HL-60/S4 (cell line): ENCODE measurements at regions not wholly inside any gene's neighbourhood (a gene's known extent, or its start where the extent isn't known, plus 50 kb on each side); places are given as distances from the start of the nearest gene placed in this dataset.

ENCODE experiments used
- in situ Hi-C: fragments of 300-500 bp; cut with MboI; formaldehyde crosslinking; loops from 2 replicates; pipeline ENCODE4 v1.14.3; 2022; ENCODE audit warnings: low sequenced_read_pairs

DNA sequence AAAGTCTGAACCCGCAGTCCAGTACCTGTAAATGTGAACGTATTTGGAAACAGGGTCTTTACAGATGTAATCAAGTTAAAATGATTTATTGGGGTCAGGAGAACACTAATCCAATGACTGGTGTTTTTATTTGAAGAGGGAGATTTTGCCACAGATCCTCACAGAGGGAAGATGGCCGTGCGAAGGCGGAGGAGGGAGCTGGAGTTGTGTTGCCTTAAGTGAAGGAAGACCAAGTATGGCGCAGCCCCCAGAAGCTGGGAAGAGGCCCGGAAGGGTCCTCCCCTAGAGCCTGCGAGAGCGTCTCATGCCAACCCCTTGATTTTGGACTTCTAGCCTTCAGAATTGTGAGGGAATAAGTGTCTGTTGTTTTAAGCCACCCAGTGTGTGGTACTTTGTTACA lies 102.8 kb upstream of the NUDT4 start:
- in situ Hi-C loops, result no loop called here

DNA sequence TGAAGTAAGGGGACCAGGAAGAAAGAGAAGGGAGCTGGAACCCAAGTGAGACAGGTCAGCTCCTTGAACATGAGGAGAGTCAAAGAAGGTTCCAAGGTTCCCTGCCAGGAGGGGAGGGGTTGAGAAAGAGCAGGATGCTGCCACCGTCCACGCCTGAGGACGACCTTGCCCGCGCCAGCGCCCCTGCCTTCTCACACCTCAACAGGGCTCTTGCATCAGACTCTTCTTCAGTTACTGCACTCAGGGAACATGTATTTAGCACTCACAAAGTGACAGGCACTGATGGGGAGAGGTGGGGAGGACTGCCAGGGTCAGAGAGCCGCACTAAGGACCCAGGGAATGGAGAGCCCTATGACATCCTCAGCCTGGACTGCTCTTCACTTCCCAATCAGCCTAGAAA lies 102.1 kb upstream of the NUDT4 start:
- in situ Hi-C loops, result no loop called here

DNA sequence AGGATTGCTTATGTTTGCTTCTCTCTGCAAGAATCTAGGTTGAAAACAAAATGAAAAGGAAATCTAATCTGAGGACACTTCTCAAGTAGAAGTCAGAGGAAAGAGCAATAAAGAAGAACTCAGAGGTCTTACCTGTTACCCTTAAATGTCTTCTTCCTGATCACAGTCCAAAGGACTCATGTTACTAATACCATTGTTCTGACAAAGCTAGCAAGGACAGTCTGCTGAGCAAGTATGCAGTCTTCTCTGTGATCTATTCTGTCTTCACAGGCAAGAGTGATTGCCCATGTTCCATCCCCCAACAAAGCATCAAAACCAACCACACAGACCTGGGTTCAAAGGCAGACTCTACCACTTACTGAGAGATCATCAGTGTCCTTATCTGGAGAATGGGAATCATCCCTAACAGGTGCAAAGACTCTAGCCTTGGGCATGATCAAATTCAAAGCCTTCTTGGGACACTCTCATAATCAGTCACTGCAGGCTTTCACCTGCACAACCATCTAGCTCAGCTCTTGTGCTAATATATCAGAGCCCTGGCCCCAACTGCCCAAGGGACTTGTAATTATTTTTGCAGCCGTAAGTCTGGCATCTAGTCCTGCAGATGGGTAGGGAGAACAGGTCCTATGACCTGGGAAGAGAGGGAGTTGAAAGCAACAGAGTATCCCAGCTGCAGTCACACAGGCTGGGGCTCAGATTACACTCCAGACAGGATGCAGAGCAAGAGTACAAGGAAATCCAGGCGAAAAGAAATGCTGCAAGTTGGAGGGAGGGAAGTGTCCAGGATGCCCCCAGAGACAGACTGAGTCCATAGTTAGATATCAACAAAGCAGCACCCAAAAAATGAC lies 97.9 kb upstream of the NUDT4 start:
- in situ Hi-C loops, result no loop called here

DNA sequence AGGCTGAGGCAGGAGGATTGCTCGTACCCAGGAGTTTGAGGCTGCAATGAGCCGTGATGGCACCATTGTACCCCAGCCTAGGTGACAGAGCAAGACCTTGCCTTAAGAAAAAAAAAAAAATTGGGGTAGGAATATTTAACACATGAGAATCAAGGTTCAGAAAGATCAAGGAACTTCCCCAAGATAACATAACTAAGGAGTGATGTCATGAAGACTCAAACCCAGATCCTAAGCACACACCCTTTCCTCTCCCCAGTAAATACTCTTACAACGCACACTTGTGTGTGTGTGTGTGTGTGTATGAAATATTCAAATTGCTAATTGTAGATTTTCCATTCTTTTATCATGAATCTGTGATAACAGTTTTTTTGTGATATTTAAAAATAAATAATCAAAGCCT lies 90.6 kb upstream of the NUDT4 start:
- in situ Hi-C loops, result no loop called here

DNA sequence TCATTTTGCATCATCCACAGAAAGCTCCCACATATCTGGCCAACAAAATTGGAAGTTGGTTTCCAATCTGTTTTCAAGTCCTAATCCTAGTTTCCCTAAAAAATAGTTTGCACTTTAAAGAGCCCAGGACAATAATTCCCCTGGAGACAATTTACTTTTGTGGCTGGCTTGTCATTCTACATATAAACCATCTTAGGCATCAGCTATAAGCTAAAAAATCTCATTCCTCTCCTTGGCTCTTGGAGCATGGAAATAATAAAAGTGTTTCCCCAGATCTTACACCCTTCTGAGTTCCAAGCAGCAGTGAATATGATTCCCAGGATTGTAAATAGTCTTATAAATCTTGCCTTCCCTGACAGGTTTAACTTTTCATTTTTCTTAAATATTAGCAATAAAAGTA lies 89.1 kb upstream of the NUDT4 start:
- in situ Hi-C loops, result no loop called here

DNA sequence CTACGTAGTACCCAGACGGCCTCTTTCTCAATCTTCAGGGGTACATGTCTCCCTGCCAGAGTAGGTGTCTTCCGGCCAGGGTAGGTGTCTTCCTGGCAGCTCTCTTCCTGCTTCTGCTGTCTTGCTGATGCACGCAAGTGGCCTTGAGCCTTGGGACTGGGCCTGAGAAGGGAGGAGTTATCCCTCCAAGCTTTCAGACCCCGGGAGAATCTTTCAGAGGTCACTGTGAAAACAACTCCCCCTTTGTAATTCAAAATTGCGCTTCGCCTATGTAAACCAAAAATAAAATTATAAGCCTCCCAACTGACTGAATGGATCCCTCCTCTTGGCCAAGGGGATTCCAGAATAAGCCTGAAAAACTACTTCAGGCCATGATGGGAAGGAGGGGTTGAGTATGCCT lies 87.3 kb upstream of the NUDT4 start:
- in situ Hi-C loops, result no loop called here

DNA sequence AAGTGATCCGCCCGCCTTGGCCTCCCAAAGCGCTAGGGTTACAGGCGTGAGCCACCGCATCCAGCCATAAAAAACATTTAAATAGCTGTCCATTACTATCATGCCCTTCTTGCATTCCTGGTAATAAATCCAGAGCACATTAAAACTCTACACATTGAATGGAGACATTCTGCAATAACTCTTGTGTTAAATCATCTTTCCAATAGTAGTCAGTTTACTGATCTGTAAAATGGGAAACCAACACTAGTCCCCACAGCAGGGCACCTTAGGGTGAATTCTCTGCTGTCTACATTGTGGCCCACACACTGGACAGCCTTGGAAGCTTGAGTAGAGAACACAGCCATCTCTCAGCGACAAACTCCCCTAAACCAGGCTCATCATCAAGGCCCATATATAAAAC lies 85.5 kb upstream of the NUDT4 start:
- in situ Hi-C loops, result no loop called here

DNA sequence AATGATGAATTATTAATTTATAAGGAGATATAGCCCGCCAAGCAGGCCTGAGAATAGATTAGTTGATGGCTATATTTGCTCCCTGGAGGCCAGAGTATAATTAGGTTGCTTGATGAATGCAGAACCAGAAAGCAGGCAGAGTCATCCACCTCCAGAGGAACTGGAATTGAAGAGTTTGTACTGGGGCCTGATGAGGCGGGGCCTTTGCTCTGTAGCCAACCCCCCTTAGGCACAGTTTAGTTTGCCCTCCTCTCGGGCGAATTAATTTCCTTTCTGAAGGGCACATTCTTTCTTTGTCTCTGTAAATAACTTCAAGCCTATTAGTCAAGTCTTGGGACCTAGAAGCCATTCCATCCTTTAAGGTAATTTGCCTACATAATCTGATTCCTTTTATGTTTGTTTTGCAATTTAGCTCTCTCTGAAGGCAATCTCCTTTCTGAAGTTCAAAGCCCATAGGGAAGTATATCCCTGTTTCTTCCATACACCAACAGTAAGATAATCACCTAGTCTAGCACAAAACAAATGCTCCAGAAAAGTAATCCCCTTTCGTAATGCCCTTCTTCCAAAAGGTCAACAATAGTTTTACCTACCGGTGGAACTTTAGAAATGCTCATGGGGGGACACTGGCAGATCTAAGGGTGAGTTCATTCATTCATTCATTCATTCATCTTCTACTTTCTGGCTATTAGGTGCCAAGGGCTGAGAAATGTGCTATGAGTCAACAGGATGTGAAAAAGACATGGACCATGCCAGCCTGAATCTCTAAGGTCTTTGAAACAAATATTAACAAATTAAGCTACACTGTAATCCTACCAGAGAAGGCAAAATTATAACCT lies 84.8 kb upstream of the NUDT4 start:
- in situ Hi-C loops, result no loop called here

DNA sequence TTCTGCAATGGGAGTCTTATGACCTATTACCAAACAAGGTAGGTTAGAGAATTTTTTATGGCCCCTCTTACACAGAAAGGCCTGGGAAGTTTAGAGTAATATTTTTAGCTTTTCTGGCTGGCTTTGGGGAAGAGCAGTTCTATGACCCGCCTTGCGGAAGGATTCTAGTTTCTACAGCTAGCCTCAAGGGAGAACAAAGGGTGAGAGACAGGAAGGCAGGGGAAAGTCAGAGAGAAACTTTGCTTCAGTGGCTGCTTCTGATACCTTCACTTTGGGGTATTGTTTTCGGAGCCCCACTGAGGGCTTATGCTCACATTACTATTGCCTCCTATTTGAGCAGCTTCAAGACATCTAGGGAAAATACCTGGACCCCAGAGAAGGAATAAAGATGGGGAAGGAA lies 80.7 kb upstream of the NUDT4 start:
- in situ Hi-C loops, result no loop called here

DNA sequence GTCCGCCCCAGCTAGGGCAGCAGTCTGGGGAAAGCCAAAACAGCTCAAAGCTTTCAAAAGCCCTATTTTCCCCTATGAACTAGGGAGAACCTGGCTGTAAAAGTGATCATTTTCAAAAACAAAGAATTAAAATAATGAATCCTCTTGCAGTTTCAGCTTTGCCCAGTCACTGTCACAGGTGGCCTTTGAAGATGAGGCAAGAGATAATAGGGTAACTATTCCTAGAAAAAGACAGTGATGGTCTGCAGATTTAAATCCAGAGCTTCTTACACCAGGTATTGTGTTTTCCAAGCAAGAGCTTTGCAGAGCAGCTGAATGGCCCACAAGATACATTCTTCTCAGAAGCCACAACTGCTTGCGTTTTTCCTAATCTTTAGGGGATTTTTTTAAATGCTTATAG lies 80.2 kb upstream of the NUDT4 start:
- in situ Hi-C loops, result no loop called here

DNA sequence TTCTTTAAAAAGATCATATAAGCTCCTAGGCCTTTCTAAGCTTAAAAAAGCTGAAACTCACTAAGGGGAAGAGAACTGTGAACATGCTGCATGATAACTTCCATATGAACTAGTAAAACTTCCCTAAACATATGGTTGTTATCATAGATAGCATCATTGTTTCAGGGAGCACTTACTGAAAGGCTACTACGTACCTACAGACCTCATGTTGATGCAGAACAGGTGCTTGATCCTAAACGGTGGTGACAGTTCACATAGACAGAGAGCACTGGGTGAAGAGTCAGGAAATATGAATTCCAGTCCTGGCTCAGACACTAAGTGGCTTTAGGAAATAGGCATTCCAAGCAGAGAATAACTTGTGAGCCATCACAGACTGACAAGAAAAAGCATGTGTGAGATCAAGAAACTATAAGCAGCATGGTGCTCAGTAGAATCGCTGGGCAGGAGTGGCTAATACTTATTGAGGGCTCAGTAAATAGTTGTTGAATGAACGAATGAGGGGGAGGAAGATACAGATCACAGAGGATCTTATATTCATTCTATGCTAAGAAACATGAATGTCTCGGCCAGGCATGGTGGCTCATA lies 78.4 kb upstream of the NUDT4 start:
- in situ Hi-C loops, result no loop called here

DNA sequence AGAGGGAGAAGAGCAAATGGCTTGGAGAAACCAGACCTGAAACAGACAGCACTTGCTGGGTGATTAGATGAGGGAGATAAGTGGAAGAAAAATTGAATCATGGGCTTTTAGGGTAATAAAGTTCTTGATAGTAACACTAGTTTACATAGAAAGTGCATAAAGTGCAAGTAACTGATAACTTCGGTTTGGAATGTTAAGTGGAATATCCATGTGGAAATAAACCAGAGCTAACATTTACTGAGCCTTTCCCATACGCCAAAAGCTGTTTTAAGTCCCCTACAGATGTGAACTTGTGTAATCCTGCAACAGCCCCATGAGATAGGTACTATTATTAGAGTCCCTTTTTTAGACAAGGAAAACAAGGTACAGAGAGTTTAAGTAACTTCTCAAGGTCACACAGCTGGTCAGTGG lies 77.1 kb upstream of the NUDT4 start:
- in situ Hi-C loops, result no loop called here

DNA sequence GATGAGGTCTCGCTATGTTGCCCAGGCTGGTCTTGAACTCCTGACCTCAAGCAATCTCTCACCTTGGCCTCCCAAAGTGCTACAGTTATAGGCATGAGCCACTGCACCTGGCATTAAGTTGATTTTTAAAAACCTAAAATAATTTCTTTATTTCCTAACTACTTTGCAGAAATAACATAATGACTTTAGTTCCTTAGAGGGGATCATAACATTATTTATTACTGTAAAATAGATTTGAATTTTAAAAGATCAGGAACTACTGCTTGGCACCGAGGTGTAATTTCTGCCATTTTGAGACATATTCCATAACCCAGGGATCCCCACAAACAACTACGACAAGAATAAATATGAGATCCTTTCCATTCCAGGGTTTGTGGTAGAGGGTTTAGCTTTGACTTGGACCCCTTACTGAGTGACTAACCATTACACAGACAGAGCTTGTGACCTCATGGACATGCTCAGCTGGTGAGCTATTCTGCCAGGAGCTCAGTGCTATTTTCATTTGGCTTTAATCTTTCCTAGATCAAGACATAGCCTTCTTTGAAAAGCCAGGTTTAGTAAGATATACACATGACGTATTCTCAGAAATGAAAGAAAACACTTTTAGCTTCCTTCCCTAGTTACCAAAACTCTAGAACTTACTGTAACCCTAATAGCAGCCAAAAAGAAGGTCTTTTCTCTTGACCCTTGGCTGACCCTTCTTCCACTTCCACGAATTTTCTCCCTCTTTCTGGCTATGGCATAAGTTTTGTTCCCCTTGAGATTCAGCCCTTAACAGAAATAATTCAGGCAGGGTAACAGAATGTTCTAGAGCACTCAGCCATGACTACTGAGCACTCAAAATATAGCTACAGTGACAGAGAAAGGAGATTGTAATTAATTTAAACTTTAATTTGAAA lies 75.1 kb upstream of the NUDT4 start:
- in situ Hi-C loops, result no loop called here

DNA sequence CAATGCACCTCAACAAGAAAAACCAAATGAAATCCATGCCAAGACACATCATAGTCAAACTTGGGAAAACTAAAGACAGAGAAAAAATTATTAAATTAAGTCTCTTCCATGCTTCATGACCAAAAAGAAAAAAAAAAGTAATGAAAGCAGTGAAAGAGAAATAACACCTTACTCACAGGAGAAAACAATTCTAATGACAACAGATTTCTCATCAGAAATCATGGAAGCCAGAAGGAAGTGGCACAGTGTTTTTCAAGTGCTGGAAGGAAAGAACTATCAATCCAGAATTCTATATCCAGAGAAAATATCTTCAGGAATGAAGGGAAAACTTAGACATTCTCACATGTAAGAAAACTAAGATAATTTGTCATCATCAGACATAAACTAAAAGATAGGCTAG lies 71.1 kb upstream of the NUDT4 start:
- in situ Hi-C loops, result no loop called here

DNA sequence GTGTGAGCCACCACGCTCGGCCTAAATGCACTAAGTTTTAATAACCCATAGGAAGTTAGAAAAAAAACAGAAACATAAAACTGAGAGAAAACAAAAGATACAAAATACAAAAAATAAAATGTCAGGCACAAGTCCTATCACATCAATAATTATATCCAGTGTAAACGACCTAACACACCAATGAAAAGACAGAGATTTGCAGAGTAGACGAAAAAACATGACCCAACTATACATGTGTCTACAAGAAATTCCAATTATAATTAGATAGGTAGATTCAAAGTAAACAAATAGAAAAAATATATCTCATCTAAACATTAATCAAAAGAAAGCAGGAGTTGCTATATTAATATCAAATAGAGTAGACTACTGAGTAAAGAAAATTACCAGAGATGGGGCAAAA lies 69.4 kb upstream of the NUDT4 start:
- in situ Hi-C loops, result no loop called here

DNA sequence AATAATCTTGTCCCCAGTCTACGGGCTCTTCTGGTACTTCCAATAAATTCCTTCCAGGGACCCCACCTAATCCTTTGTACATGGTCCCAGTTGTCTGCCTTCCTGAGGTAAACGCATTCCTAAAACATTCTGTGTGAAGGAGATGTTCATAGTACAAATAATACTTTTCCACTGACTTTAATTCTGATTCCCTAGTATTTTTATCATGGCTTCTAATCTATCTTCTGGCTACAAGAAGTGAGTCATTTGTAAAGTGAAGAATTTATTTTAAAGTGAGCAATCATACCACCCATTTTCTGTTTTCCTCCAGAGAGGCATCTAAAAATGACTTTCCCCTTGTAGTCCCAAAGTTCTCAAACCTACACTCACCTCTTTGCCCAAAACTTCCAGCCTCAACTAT lies 65.9 kb upstream of the NUDT4 start:
- in situ Hi-C loops, result no loop called here

DNA sequence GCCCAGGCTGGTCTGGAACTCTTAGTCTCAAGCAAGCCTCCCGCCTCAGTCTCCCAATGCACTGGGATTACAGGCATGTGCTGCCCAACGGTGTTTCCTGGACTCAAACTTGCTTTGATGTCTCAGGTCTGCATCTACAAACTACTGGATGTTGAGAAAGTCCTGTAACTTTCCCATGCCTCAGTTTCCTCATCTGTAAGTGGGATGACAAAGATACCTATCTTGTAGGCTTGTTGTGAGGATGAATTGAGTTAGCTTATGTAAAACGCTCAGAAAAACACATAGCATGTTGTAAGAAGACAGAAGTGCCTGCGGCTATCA lies 63.6 kb upstream of the NUDT4 start:
- in situ Hi-C loops, result no loop called here

DNA sequence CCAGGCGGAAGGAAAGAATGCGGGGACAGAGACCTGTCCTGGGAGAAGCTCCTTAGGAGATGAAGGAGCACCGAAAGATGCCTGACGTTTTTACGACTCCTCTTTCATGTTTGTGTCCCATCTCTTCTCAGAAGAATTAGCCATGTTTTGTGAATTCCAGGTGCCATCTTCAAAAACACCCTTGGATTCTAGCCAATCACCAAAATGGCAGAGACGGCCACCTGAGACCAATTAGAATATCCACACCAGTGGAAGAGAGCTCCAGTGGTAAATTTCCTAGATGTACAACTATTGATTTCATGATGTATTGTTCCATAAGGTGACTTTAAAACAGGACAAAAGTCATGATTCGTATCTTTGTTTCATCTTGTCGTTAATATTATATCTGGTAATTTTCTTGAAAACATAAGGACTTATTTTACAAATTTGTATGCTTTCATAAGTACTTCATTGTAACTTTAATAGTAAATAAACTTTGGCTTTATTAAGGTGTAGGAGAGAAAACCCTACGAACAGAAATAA lies 62.3 kb upstream of the NUDT4 start:
- in situ Hi-C loops, result no loop called here

DNA sequence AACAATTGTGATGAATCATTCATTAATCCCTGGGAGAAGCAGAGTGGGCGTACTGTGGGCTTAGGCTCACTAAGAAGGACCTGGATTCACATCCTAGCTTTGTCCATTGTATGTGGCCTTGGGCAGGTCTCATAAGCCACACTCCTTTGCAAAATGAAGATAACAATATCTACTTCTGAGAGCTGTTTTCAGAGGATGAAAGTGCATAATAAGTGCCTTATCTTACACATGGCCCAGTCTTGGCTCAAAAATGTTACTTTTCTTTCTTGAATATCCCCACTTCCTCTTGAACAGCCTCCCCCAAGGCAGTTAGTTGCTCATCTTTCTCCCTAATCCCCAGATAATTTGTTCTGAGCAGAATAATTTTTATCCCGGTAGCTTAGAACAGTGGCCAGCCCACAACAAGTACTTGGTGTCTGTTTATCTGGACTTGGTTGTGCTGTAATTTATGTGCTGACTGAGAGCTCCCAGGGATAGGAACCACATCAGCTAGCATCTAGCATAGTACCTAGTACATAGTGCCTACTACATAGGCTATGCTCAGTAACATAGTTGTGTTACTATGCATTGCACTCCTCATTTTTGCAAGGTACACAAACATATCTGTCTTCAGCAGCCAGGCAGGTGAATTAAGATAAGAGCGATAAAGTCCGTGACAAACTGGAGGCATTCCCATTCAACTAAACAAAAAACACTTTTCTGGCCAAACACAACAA lies 61.7 kb upstream of the NUDT4 start:
- in situ Hi-C loops, result no loop called here

DNA sequence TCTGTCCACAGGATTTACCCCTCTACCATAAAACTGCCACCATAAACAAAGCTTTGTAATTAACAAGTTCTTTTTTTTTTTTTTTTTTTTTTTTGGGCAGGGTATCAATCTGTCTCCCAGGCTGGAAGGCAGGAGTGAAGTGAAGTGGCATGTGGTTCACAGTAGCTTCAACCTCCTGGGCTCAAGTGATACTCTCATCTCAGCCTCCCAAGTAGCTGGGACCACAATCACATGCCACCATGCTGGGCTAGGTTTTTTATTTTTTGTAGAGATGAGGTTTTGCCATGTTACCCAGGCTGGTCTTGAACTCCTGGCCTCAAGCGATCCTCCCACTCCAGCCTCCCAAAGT lies 61.1 kb upstream of the NUDT4 start:
- in situ Hi-C loops, result no loop called here
